ENCODE measurements at regions not wholly inside any gene's neighbourhood (a gene's known extent, or its start where the extent isn't known, plus 50 kb on each side); places are given as distances from the start of the nearest gene placed in this dataset.
A peak's percentile ranks its signal among the peaks of the same experiment; 100 is the strongest.
"Not testable (repeated sequence)": the region's sequence is repeated elsewhere in the genome, so short reads cannot be mapped to it uniquely, and the experiment has no call there.

- peak; percentile 87 for DNase-seq (ENCODE audit: low read depth)
Measured at GRCh38 chrX:73943693-73944562, 91.4 kb upstream of the XIST start.

GRCh38 chrX:73940893-73941470, 88.5 kb upstream of the XIST start:
- DNase-seq (ENCODE audit: low read depth) = no peak

GRCh38 chrX:73937843-73938242, 85.3 kb upstream of the XIST start:
- DNase-seq (ENCODE audit: low read depth) = not testable (repeated sequence)

GRCh38 chrX:73932522-73932921, 80.0 kb upstream of the XIST start:
- DNase-seq (ENCODE audit: low read depth) = no peak

- DNase-seq (ENCODE audit: low read depth) = no peak
Measured at GRCh38 chrX:73930300-73930699, 77.8 kb upstream of the XIST start.

- no peak for DNase-seq (ENCODE audit: low read depth)
Measured at GRCh38 chrX:73922856-73923455, 70.4 kb upstream of the XIST start.

GRCh38 chrX:73916931-73917667, 64.6 kb upstream of the XIST start:
- peak; percentile 68 for DNase-seq (ENCODE audit: low read depth)

- no peak for DNase-seq (ENCODE audit: low read depth)
Measured at GRCh38 chrX:73916489-73916888, 64.0 kb upstream of the XIST start.

GRCh38 chrX:73914792-73915191, 62.3 kb upstream of the XIST start:
- not testable (repeated sequence) for DNase-seq (ENCODE audit: low read depth)

- DNase-seq (ENCODE audit: low read depth) = no peak
Measured at GRCh38 chrX:73913580-73913979, 61.1 kb upstream of the XIST start.

- not testable (repeated sequence) for DNase-seq (ENCODE audit: low read depth)
Measured at GRCh38 chrX:73911946-73912345, 59.4 kb upstream of the XIST start.

- not testable (repeated sequence) for DNase-seq (ENCODE audit: low read depth)
Measured at GRCh38 chrX:73905749-73906374, 53.3 kb upstream of the XIST start.

- DNase-seq (ENCODE audit: low read depth) = no peak
Measured at GRCh38 chrX:73903941-73904340, 51.4 kb upstream of the XIST start.

Measured in fibroblast of the conjunctiva (primary cell).